ENCODE measurements at regions not wholly inside any gene's neighbourhood (a gene's known extent, or its start where the extent isn't known, plus 50 kb on each side); places are given as distances from the start of the nearest gene placed in this dataset.

- no peak for FAIRE-seq
- no peak for DNase-seq (ENCODE audit: extremely low spot score, insufficient read length, low read depth)
Measured at GRCh38 chr5:142479854-142480519, 155.2 kb upstream of the SPRY4 start.

- FAIRE-seq = no peak
- no peak for DNase-seq (ENCODE audit: extremely low spot score, insufficient read length, low read depth)
Measured at GRCh38 chr5:142479150-142479549, 154.3 kb upstream of the SPRY4 start.

DNA sequence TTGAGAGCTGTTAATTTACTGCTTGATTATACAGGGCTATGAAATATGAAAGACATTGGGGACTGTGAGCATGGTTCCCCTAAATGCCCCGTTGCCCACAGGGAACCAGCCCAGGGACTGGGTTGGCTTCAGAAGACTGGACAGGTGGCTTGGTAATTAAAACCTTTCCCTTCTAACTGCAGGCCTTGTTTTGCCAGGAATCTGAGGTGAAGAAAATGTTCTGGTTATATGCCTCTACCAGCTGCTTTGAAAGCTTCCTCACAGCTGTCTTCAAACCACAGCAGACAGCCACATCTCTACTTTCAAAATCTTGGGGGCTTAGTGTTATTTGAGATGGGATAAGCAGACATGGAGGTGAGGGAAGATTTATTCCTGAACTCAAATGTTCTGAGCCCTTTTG lies 153.3 kb upstream of the SPRY4 start:
- no peak for DNase-seq (ENCODE audit: extremely low spot score, insufficient read length, low read depth)
- no peak for FAIRE-seq

- FAIRE-seq (no peak), DNase-seq (ENCODE audit: extremely low spot score, insufficient read length, low read depth) (no peak)
Measured at GRCh38 chr5:142475102-142475513, 150.3 kb upstream of the SPRY4 start.

GRCh38 chr5:142474431-142475094 lies 149.7 kb upstream of the SPRY4 start:
- FAIRE-seq (no peak), DNase-seq (ENCODE audit: extremely low spot score, insufficient read length, low read depth) (no peak)

DNA sequence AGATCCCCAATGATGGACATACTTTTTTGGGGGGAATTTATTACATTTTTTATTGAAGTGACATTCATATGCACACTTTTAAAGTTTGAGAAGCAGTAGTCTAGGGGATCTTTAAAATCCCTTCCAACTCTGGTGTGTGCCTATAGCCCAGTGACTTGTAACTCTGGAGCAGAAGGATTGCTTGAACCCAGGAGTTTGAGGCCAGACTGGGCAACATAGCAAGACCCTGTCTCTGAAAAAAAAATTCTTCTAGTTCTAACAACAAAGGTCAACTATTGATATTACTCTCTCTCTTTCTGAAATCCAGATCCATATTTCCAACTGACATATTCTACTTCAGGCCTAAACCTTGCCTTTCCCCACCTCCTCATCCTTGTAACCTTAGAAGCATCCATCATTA lies 148.2 kb upstream of the SPRY4 start:
- DNase-seq (ENCODE audit: extremely low spot score, insufficient read length, low read depth) = no peak
- FAIRE-seq = no peak

- no peak for FAIRE-seq
Measured at GRCh38 chr5:142472306-142472951, 147.6 kb upstream of the SPRY4 start.

DNA sequence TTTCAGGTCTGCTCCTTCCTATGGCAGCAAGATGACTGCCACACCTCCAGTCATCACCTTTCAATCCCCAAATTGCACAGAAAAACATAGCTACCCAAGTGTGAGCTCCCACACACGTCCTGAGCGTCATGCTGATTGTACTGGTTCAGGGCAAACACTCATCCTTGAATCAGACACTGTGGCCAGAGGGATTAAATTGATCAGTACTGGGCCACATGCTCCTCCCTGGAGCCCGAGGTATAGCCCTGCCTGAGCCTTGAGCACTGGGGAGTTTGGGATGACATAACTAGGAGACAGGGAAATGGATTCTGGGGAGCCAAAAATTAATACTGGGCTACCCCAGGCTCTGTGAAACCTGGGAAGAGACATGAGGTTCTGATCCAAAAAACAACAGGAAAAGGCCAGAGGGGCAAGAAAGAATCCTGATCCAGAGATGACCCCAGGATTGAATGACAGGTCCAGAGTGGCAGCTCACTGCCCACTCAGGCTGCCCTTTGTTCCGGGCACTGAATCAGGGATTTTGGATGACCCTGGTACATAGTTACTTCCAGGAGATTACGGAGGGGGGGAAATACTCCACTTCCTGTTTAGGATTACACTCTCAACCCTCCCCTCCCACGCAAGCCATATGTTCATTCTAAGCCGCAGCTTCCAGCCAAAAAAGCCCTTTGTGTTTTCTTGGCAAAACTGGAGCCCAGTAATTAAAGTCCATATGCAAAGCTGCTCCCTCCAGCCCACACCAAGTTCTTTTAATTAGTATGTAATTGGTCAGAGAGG lies 141.6 kb upstream of the SPRY4 start:
- FAIRE-seq (no peak), DNase-seq (ENCODE audit: extremely low spot score, insufficient read length, low read depth) (no peak)

More at GRCh38 chr5:142472306-142472951, 147.6 kb upstream of the SPRY4 start:
- no peak for DNase-seq (ENCODE audit: extremely low spot score, insufficient read length, low read depth)

DNA sequence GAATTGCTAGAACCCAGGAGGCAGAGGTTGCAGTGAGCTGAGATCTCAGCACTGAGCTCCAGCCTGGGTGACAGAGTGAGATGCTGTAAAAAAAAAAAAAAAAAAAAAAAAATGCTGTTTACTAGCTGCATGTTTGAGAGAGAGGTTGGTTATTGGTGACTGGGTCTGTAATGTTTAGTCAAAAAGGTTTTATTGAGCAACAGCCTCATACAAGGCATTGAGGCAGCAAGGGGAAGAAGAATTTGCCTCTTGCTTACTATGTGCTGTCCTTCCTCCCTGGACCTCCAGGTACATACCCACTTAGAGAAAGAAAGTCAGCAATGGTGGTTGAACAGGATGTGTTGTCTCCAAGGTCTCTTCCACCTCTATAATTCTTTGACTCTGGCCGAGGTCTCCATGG lies 140.7 kb upstream of the SPRY4 start:
- no peak for DNase-seq (ENCODE audit: extremely low spot score, insufficient read length, low read depth)
- no peak for FAIRE-seq

DNA sequence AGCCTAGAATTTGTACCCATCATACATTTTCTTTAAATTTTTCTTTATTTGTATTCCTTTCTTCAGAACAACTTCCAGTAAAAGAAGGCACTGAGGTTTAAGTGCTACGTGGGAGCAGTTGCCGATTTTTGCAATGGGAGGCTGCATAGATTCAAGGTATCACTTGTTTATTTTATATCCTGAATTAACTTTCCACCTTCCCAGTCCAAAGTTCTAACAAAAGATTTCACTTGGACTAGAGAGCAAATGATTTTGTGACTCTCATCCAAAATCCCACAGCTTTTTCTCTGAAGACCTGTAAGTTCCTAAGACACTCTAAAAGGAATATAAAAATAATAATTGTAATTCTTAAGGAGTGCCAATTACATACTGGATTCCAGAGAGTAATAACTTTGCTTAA lies 139.1 kb upstream of the SPRY4 start:
- no peak for FAIRE-seq

DNA sequence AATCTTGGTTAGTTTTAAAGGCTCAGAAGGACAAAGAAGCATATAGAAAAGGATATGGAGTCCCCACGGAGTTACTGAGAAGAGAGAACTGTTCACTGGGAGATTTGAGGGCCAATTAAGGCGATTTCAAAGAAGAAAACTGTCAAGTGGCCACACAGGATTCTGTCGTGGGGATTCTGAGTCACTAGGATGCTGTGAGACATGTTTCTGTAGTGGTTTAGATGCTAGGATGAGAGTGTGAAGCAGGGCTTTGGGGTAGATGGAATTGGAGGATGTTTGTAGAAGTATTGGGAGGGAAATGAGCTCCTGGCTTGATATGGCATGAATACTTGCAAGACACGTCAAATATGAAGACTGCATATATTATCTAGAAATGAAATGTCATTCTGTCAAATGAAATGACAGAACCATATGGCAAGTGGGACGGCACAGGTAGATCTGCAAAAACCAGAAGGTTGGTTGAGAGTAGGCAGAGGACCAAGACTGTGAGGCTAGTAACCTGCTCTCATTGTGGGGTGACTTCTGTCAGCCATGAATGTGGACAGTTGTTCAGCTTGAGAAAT lies 136.3 kb upstream of the SPRY4 start:
- no peak for FAIRE-seq
- no peak for DNase-seq (ENCODE audit: extremely low spot score, insufficient read length, low read depth)

More for the DNA sequence above, 139.1 kb upstream of the SPRY4 start:
- no peak for DNase-seq (ENCODE audit: extremely low spot score, insufficient read length, low read depth)

DNA sequence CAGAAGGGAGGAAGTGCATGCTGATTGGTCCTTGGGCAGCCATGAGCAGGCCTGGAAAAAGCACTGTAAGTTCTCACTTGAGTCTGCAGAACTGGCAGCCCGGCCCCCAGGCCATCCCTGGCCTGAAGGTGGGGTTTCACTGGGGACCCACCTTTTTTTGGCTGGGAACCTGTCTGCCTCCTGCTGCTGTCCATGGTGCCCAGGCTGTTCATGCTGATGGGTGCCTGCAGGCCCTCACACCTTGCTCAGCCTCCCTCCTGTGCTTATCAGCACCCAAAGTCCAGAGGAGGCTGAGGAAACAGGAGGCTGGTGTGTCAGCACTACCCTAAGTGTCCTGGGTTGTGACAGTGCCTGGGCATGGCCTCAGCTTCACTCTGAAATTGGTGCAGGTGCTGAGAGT lies 134.4 kb upstream of the SPRY4 start:
- DNase-seq (ENCODE audit: extremely low spot score, insufficient read length, low read depth) = no peak
- FAIRE-seq = no peak

DNA sequence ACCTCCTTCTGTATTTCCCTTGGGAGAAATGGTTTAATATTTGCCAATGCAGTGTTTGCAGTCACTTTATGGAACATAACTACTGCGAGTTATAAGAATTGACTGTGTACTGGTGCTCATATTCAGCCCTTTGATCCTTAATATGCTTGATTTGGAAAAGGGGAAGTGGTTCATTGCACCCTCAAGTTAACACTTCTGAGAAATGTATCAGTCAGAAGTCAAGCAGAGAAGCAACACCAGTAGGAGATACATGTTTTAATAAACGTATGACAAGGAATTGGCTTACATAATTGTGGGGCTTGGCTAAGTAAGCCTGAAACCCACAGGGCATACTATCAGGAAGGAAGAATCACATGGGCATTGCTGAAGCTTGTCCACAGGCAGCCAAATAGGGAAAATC lies 131.0 kb upstream of the SPRY4 start:
- peak; percentile 69 for FAIRE-seq
- DNase-seq (ENCODE audit: extremely low spot score, insufficient read length, low read depth) = no peak

- FAIRE-seq (no peak), DNase-seq (ENCODE audit: extremely low spot score, insufficient read length, low read depth) (no peak)
Measured at GRCh38 chr5:142453932-142454331, 129.1 kb upstream of the SPRY4 start.

DNA sequence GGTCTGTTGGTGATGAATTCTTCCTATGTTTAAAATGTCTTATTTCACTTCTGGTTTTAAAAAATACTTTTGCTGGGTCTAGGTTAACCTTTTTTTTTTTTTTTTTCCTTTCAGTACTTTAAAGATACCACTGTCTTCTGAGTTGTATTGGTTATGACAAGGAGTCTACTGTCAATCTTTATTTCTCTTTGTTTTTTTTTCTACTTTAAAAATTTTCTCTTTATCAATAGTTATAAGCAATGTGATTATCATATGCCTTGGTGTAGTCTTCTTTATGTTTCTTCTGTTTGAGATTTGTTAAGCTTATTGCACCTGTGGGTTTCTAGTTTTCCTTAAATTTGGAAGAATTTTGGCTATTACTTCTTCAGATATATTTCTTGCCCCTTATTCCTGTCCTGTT lies 125.6 kb upstream of the SPRY4 start:
- FAIRE-seq (no peak), DNase-seq (ENCODE audit: extremely low spot score, insufficient read length, low read depth) (no peak)

- FAIRE-seq = no peak
- DNase-seq (ENCODE audit: extremely low spot score, insufficient read length, low read depth) = no peak
Measured at GRCh38 chr5:142447887-142448286, 123.1 kb upstream of the SPRY4 start.

DNA sequence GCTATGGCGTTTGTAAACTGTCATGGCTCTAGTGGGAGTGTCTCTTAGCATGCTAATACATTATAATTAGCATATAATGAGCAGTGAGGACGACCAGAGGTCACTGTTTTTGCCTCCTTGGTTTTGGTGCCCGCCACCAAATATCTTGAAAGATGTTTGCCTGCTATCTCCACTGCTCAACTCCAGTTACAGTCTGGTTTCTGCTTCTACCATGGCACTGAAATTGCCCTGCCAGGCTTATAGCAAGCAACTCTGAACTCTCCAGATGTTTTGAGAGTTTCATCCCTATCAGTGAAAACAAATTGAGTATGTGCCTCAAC lies 122.1 kb upstream of the SPRY4 start:
- no peak for FAIRE-seq
- DNase-seq (ENCODE audit: extremely low spot score, insufficient read length, low read depth) = no peak

GRCh38 chr5:142446131-142446959 lies 121.5 kb upstream of the SPRY4 start:
- DNase-seq (ENCODE audit: extremely low spot score, insufficient read length, low read depth) (no peak), FAIRE-seq (no peak)

- DNase-seq (ENCODE audit: extremely low spot score, insufficient read length, low read depth) (no peak), FAIRE-seq (no peak)
Measured at GRCh38 chr5:142445266-142445665, 120.4 kb upstream of the SPRY4 start.

DNA sequence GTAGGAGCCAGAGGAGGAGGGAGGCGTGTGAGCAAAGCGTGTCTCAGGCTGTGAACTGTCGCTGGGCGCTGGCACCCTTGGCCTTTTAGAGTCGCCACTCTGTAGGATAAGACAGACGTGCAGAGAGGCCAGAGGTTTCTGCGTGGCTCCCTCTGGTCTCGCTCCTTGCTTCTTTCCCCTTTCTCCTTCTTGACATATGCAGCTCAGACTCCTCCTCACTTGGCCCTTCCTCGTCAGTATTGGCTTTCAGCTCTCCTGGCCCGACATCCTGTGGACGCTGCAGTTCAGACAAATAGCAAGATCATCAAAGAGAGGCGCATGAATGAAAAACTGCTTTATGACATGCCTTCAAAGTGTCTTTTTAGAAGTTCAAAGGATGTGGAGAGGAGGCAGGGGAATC lies 116.8 kb upstream of the SPRY4 start:
- FAIRE-seq (no peak), DNase-seq (ENCODE audit: extremely low spot score, insufficient read length, low read depth) (no peak)
